GM21825 (cell line): ENCODE measurements at regions not wholly inside any gene's neighbourhood (a gene's known extent, or its start where the extent isn't known, plus 50 kb on each side); places are given as distances from the start of the nearest gene placed in this dataset.

Source experiments
- ATAC-seq: cut with Tn5 transposase; IDR thresholded peaks from one replicate; pipeline ENCODE4 v1.9.1; 2021; ENCODE audit warnings: mild to moderate bottlenecking, moderate library complexity; ENCODE audit not compliant: unreplicated experiment

DNA sequence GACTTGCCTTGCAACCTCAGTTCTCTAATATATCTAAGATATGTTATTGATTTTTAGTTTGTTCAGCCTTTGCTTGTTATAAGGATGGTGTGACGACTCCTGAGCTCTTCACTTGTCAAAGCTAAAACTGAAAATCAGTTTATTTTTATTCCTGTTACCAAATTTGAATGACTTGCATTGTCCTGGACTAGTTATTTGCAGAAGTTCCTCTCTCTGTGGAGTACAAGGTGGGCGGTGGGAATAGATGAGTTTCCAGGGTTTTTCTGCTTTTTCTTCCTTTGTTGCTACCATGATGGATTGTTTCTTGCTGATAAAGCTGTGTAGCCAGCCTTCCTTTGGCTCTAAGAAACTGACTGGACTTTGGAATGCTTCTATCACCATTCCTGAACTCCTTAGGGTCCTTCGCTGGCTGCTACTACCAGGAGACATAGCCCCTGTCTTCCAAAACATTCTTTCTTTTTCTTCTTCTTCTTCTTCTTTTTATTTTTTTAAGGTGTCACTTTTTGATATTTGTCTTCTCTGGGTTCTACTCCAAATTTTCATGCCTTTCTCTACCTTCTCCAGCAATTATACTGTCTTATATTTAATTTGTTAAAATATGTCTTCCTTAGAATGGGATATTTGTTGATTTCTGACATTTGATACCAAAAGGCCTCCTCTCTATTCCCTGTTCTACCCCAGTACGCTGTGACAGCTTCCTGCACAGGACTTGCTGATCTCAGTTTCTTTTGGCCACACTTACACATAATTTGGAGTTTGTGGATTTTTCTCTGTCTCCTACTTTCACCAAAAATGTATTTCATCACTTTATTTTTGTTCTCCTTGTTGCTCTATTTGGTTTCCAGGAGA lies 145.1 kb upstream of the THRB start:
- no peak for ATAC-seq

DNA sequence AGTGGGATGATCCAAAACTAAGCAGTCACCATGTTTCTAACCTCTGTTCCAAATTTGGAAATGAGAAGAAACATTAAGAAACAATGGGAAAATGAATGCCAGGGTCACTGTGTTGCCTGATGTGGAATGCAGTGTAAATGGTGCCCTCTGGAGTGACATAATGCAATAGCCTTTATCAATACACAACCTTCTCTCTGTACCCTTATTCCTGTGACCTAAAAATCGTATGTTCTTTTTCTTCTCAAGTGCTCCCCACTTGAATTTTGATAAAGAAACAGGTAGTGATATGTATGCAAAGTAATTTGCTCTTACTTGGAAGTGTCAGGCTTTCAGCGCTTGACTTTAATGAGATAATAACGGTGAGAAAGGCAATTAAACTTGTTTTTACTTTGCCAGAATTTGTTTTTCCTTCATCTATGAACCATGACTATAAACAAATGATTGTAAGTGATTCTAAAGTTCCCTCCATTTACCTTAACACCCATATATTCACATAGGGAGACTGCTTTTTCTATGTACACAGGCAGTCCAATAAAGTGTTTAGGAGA lies 145.8 kb upstream of the THRB start:
- no peak for ATAC-seq

DNA sequence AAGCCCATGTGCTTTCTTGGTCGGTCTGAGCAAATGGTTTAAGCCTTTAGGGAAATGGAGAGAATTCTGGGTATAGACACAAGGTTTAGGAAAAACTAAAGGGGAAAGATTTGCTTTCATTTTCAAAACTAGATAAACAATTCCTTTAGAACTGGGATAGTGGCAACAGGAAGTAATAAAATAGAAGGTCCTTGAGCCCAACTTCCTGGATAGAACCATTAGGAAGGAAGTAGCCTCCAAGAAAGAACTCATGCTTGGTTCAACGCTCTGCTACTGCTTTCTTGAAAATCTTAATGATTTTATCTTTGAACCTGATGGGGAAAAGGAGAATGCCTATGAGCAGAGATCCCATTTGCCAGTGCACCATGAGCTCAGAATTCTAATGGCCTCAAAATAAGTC lies 147.0 kb upstream of the THRB start:
- ATAC-seq: no peak

DNA sequence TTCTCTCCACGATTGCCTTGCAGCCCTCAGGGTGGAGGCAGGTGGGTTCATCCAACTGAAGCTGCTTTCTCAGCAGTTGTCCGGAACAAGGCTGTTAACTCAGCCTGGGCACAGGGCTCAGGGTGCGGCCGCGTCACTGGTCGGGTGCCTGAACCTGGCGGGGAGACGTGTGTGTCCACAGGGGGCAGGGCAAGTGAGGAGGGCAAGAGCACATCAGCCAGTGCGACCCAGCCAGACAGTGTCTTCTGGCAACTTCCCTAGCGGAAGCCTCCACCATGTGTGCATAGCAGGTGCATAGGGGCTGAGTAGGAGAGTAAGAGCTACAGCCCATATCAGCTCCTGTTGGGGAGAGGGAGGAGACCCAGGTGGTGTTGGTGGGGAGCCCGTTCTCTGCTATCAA lies 150.4 kb upstream of the THRB start:
- ATAC-seq: no peak

DNA sequence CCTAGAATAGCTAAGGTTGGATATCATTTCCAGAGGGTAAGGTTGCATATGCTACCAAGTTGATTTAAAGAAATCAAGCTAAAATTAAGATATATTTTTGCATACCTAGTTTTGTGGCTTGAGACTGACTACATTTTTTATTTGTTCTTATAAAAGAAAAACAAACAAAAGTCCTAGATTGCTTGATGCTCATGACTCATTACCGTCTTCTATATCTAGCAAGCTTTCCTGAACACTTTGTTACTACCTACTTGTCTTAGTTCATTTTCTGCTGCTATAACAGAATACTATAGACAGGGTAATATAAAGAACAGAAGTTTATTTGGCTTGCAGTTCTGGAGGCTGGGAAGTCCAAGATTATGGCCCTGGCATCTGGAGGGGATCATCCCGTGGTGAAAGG lies 152.1 kb upstream of the THRB start:
- no peak for ATAC-seq

DNA sequence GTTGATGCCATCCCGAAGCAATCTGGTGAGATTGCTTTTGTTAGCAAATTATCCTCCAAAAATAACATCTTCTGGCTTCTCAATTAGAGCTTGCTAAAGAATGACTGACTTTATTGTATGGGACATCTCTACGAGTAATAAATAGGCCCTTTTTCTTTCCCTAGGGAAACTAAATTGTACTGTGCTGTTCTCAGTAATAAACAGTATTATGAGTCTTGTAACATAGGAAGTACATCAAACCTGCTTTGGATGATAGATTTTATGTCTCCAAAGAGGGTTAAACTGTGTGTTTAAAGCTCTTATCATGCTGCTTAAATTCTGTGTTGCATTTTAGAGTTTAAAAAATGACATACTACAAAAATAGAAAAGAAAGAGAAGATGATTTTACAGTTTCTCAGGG lies 153.4 kb upstream of the THRB start:
- ATAC-seq: no peak

DNA sequence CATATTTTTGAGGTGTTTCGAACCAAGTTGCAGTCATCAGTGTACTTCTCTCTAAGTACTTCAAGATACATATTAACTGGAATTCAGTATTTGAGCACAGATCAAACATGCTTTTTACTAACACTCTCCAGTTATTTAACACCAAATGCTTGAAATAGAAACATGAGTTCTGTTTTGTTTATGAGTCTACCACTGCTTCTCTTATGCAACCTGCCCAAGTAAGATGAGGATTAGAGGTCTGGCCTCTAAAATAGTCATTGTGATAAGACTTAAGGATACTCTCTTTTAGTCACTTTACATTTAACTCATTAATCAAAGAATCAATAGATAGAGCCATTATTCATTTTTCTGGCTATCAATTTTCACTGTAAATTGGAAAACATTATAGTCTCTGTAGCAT lies 156.2 kb upstream of the THRB start:
- ATAC-seq: no peak

DNA sequence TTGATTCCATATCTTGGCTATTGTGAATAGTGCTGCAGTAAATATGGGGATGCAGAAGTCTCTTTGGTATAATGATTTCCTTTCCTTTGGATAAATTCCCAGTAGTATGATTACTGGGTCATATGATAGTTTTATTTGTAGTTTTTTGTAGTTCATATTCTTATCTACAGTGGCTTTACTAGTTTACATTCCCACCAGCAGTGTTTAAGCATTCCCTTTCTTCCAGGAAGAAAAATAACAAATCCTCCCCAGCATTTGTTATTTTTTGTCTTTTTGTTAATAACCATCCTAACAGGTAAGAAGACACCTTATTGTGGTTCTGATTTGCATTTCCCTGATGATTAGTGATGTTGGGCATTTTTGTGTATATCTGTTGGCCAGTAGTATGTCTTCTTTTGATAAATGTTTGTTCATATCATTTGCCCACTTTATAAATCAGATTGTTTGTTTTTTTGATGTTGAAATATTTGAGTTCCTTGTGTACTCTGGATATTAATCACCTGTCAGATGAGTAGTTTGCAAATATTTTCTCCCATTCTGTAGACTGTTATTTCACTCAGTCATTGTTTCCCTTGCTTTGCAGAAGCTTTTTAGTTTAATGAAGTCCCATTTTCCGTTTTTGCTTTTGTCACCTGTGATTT lies 163.3 kb upstream of the THRB start:
- no peak for ATAC-seq

DNA sequence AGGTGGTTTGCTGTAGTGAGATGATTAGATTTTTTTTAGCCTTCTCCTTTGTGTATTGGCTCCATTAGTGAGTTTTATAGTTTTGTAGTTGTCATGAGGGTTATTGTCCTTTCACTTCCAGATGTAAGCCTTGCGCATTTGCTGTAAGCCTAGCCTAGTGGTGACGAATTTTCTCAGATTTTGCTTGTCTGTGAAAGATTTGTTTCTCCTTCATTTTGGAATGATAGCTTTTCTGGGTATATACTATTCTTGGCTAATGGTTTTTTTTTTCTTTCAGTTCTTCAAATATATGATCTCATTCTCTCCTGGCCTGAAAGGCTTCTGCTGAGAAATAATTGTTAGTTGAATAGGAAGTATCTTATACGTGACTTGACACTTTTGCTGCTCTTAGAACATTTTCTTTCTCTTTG lies 166.5 kb upstream of the THRB start:
- no peak for ATAC-seq

DNA sequence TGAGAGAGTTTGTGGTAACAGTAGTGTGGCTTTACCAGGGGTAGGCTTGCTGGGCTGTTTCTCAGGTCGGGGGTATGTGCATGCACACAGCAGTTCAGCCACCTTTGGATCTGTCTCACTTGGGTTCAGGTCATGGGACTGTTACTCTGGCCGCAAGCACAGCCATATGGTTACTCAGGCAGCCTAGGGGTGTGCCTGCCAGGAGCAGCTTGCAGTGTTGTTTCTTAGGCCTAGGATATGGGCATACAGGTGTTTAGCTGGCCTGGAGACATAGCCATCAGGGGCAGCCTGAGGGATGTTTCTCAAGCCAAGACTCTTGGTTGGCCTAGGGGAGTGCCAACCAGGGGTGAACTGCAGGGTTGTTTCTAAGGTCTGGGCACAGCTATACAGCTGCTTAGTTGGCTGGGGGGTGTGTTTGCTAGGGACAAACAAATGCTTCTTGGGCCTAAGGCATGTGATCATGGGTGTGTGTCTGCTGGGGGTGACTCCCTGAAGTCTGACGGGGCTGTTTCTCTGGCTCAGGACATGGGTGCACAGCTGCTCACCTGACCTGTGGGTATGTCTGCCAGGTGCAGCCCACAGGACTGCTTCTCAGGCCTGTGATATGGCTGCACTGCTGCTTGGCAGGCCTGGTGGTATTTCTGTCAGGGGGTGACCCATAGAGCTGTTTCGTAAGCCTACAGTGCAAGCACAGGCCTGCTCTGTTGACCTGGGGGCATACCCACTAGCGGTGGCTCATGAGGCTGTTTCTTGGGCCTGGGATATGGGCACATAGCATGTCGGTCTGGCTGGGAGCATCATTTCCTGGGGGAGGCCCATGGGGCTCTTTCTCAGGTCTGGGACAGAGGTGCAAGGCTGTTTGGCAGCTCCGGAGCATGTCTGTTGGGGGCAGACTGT lies 168.0 kb upstream of the THRB start:
- ATAC-seq: no peak

DNA sequence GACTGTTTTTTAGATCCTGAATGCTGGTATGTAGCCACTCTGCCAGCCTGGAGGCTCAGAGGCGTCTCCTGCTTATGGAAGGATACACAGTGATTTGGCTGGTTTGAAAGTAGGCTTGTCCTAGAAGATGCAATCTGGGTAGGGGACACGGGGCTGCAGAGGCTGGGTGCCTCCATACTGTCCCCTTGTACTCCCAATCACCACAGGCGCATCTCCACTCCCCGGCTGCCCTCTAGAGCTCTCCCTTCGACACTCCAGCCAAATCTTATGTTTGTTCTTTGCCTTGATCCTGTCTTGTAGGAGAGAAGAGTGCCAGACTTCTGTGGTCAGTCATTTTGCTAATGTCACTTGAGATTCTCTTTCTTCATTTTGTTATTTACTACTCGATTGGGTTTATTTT lies 168.8 kb upstream of the THRB start:
- ATAC-seq: no peak

DNA sequence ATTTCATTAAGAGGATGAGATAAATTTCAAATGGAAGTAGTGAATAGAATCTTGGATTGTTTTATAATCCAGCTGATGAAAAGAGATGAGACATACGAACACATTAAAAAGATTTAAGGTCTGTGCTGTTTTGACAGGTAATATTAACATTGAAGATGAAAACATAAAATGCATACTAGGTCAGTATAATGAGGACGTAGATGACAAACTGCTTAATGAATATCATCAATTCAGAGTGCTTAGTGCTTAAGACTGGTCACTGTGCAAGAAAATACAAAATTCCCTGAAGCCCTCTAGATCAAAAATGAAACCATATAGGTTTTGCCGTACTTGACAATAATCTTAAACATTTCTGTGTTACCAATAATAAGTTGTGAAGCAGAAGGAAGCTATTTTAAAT lies 173.4 kb upstream of the THRB start:
- ATAC-seq: no peak

DNA sequence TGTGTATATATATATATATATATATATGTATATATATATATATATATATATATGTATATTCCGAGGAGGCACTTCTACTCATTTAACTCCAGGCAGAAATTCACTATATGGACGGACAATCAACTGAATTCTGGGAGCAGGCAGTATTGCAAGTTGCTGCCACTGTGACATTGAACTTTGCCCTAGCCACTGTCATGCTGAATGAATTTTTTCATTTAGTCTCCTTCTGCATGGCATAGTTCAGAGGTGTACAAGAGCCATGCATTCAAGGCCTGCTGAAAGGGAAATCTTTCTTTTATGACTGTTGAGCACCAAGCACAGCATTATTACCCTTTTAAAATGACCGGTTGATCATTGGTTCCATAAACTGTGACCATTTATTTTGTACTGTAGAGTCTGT lies 176.2 kb upstream of the THRB start:
- ATAC-seq: no peak

DNA sequence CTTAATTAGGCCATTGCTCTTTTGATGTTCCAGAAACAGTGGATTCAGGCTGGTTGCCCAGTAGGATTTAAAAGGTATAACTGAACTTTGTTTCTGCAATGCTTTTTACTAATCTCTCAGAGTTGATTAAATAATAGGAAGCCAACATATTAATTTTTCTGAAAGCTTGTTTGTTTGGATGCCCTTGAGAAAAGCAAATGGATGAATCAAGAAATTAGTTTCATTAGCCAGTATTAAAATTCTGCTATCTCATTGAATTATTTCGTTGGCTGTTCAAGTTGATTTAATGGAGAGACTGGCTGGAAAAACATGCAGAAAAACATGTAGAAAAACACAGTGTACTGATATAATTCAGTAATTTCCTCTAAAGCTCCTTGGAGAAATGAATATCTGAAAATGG lies 178.9 kb upstream of the THRB start:
- ATAC-seq: no peak

DNA sequence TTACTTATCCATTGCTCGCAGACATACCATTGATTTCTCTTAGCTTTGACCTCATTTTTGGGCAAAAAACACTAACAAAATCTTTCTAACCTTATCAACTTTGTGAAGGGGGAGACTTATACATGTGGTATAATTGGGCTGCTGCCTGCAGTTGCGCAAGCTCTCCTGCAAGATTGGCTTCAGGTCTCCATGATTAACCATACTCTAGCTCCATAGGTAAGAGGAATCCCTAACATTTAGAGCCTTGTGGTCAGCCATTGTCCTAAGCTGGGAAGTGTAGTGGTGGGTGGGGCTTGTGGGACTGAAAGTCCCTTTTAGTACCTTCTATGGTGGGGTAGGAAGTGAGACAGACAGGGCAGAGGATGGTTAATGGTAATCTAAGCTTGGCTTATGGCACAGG lies 179.6 kb upstream of the THRB start:
- ATAC-seq: no peak

DNA sequence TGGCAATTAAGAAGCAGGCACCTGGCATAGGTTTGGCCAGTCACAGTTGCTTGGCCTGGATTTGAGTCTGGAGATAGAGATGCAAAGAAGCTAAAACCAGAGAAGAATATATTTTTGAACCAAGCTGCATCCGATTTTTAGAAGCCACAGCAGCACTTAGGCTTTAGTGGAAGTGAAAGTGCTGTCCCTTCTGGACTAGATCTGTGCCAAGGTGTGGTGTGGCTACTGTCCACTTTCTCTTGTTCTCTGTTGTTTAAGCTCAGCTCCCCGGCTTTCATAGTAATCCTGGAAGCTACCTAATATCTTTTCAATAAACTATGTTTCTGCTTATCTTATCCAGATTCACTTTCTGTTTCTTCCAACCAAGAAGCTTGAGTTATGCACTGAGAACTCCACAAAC lies 183.4 kb upstream of the THRB start:
- ATAC-seq: no peak

DNA sequence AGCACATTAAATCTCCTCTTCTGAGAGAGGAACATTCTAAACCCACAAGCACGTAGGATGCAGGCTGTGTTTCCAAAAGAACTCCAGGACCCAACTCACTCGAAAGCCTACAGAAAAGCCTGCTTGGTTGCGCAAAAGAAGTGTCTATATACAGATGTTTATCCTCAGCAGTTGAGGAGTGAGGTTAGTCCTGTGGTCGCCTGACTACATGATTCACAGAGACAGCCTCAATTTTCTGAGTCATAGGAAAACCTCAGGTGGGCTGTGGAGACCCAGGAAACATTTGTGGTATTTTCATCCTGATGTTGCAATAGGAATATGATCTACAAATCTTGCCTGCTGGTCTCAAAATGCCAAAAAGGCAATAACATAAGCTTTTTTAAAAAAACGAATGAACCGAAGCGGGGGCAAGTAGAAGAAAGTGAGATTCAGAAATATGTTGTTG lies 183.8 kb upstream of the THRB start:
- ATAC-seq: no peak

DNA sequence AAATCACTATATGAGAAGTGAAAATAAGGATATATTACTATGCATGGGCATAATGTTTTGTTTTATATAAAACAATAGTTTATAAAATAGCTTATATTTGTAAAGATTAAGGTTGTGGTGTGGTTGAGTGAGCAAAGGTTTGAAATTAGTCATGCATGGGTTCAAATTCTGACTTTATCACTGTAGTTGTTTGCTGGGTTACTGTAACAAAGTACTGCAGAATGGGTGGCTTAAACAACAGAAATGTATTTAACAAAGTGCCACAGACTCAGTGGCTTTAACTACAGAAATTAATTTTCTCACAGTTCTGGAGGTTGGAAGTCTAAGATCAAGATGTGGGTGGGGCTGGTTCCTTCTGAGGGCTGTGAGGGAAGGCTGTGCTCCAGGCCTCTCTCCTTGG lies 184.8 kb upstream of the THRB start:
- no peak for ATAC-seq

DNA sequence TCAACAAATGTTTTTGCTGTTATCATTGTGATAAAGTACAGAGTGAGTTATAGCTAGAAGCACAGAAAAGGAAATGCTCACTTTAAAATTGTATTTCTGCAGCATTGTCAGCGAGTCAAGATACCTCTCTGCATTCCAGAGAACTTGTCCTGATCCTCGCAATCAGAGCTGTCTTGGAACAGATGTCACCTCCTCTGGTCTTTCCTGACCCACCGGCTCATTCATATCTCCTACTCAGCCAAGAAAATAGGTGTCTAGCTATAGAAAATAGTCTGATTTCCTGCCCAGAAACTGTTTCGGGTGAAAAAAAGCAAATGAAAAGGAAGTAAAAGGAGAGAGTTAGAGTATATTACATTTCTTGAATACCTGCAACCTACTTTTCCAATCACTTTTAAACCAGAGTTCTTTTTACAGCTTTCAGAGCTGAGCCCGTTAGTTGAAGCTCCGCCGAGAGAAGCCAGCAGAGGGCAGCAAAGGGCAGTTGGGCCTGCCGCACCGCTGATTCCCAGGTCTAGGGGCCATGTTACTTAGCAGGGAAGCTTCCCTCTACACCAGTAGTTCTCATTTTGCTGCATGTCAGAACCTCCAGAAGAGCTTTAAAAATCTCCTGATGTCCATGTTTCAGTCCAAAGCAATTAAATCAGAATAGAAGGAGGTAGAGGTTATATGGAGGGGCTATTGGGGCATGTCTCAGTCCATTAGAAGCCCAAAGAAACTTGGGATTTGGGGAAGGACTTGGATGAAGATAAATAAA lies 185.7 kb upstream of the THRB start:
- ATAC-seq: peak; percentile 87

DNA sequence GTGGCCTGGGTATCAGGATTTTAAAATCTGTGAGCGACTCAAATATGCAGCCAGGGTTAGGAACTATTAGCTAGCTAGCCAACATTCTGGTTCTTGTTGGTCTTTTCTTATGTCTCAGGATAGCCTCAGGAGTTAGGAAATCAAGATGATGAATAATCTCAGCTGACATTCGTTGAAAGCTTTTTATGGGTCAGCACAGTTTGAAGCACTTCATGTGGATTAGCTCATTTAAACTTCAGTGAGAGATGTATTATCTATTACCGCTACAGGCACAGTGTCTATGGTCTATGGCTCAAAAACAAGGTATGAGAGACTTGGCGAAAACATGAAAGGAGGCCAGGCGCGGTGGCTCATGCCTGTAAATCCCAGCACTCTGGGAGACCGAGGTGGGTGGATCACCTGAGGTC lies 187.5 kb upstream of the THRB start:
- no peak for ATAC-seq

DNA sequence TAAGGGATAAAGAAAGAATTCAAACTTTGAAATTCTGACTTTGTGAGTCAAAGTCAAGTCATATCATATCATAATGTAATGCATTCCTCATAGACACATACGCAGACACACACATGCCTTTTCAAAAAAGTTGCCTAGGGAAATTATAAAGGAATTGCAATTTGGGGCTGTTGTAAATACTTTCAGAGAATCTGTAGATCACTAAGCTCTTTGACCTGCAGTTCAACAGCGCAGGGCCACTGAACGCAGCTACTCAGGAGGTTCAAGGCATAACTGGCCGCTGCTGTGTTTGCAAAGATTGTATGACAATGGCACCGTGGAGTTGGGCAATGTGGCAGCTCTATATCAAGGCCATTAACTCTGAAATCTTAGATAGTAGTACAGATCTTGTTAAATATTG lies 188.4 kb upstream of the THRB start:
- ATAC-seq: no peak
